K562 (cell line): ENCODE measurements at regions not wholly inside any gene's neighbourhood (a gene's known extent, or its start where the extent isn't known, plus 50 kb on each side); places are given as distances from the start of the nearest gene placed in this dataset.

ENCODE experiments used
- ARID4B ChIP-seq: sonication (generic); formaldehyde crosslinking; IDR thresholded peaks from 2 replicates; pipeline ENCODE4 v1.8.0; 2022; ENCODE audit warnings: mild to moderate bottlenecking, missing genetic modification reagents
- EHMT2 ChIP-seq: fragments of 450-650 bp; IDR thresholded peaks from 2 replicates; pipeline ENCODE4 v1.6.1; 2018; ENCODE audit warnings: antibody characterized with exemption
- KLF13 ChIP-seq: fragments of 450-650 bp; IDR thresholded peaks from 2 replicates; pipeline ENCODE4 v1.6.1; 2016; ENCODE audit warnings: missing genetic modification characterization, low read depth, mild to moderate bottlenecking, missing compliant biosample characterization, moderate library complexity, borderline replicate concordance
- NBN ChIP-seq: fragments of 450-650 bp; IDR thresholded peaks from 2 replicates; pipeline ENCODE4 v1.6.1; 2016; ENCODE audit warnings: low read depth, mild to moderate bottlenecking
- PHF8 ChIP-seq: fragments of 200-600 bp; sonication (generic); IDR thresholded peaks from 2 replicates; pipeline ENCODE4 v1.6.1; 2012; ENCODE audit warnings: mixed run types, mild to moderate bottlenecking, inconsistent platforms, low read length, moderate library complexity, borderline replicate concordance
- TF ChIP-seq, protein P1 (sequence below): fragments of 250-450 bp; sonication (Bioruptor Pico); IDR thresholded peaks from 2 replicates; pipeline ENCODE4 v1.4.0; 2020; ENCODE audit warnings: mild to moderate bottlenecking, moderate library complexity
- TF ChIP-seq, protein P2 (sequence below): fragments of 250-450 bp; sonication (Bioruptor Pico); IDR thresholded peaks from 2 replicates; pipeline ENCODE4 v1.4.0; 2020; ENCODE audit warnings: mild to moderate bottlenecking

GRCh38 chr5:125722550-125722949 is 700.7 kb upstream of the GRAMD2B start (continued):
- TF ChIP-seq, protein P1, sequence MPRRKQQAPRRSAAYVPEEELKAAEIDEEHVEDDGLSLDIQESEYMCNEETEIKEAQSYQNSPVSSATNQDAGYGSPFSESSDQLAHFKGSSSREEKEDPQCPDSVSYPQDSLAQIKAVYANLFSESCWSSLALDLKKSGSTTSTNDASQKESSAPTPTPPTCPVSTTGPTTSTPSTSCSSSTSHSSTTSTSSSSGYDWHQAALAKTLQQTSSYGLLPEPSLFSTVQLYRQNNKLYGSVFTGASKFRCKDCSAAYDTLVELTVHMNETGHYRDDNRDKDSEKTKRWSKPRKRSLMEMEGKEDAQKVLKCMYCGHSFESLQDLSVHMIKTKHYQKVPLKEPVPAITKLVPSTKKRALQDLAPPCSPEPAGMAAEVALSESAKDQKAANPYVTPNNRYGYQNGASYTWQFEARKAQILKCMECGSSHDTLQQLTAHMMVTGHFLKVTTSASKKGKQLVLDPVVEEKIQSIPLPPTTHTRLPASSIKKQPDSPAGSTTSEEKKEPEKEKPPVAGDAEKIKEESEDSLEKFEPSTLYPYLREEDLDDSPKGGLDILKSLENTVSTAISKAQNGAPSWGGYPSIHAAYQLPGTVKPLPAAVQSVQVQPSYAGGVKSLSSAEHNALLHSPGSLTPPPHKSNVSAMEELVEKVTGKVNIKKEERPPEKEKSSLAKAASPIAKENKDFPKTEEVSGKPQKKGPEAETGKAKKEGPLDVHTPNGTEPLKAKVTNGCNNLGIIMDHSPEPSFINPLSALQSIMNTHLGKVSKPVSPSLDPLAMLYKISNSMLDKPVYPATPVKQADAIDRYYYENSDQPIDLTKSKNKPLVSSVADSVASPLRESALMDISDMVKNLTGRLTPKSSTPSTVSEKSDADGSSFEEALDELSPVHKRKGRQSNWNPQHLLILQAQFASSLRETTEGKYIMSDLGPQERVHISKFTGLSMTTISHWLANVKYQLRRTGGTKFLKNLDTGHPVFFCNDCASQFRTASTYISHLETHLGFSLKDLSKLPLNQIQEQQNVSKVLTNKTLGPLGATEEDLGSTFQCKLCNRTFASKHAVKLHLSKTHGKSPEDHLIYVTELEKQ (CRISPR knock-in tag) = no peak
- TF ChIP-seq KLF13 (no peak), EHMT2 (no peak), PHF8 (no peak), ARID4B (CRISPR knock-in tag) (no peak), NBN (no peak)
- TF ChIP-seq, protein P2, sequence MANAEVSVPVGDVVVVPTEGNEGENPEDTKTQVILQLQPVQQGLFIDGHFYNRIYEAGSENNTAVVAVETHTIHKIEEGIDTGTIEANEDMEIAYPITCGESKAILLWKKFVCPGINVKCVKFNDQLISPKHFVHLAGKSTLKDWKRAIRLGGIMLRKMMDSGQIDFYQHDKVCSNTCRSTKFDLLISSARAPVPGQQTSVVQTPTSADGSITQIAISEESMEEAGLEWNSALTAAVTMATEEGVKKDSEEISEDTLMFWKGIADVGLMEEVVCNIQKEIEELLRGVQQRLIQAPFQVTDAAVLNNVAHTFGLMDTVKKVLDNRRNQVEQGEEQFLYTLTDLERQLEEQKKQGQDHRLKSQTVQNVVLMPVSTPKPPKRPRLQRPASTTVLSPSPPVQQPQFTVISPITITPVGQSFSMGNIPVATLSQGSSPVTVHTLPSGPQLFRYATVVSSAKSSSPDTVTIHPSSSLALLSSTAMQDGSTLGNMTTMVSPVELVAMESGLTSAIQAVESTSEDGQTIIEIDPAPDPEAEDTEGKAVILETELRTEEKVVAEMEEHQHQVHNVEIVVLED (CRISPR knock-in tag) = no peak
